ENCODE measurements at regions not wholly inside any gene's neighbourhood (a gene's known extent, or its start where the extent isn't known, plus 50 kb on each side); places are given as distances from the start of the nearest gene placed in this dataset.
"Not testable (repeated sequence)": the region's sequence is repeated elsewhere in the genome, so short reads cannot be mapped to it uniquely, and the experiment has no call there.

DNA sequence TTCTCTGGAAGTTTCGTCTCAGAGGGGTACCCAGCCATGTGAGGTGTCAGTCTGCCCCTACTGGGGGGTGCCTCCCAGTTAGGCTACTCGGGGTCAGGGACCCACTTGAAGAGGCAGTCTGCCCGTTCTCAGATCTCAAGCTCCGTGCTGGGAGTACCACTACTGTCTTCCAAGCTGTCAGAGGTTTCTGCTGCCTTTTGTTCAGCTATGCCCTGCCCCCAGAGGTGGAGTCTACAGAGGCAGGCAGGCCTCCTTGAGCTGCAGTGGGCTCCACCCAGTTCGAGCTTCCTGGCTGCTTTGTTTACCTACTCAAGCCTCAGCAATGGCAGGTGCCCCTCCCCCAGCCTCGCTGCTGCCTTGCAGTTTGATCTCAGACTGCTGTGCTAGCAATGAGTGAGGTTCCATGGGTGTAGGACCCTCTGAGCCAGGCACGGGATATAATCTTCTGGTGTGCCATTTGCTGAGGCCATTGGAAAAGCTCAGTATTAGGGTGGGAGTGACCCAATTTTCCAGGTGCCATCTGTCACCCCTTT lies 71.0 kb upstream of the SH3GLB1 start:
- not testable (repeated sequence) for DNase-seq

GRCh38 chr1:86633921-86634320 lies 70.5 kb upstream of the SH3GLB1 start:
- peak; percentile 69 for DNase-seq

- no peak for DNase-seq
These were observed 67.5 kb upstream of the SH3GLB1 start for GRCh38 chr1:86636898-86637297.

GRCh38 chr1:86640161-86640670 lies 64.2 kb upstream of the SH3GLB1 start:
- DNase-seq: no peak

DNA sequence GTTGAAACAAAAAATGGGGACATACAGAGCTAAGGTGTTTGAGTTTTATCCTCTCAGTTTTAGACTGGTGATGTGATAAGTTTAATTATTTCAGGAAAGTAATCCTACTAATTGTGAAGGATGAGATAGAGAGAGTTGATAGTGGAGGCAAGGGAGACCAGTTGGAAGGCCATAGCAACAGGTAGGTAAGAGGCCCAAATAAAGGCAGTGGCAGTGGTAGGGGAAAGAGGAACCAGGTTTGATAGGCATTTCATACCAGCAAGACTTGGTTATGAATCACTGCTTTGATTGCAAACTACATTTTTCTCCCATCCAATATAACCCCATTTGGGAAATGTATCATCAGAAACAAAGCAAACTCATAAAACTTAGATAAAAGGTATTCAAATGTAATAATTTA lies 63.1 kb upstream of the SH3GLB1 start:
- DNase-seq: no peak

DNA sequence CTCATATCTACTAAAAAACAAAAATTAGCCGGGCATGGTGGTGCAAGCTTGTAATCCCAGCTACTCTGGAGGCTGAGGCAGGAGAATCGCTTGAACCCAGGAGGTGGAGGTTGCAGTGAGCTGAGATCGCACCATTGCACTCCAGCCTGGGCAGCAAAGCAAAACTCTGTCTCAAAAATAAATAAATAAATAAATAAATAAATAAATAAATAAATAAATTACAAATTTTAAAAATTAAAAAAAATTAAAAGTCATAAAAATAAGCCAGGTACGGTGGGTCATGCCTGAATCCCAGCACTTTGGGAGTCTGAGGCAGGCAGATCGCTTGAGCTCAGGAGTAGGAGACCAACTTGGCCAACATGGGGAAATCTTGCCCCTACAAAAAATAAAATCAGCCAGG lies 59.7 kb upstream of the SH3GLB1 start:
- not testable (repeated sequence) for DNase-seq

- no peak for DNase-seq
These were observed 58.5 kb upstream of the SH3GLB1 start for GRCh38 chr1:86645851-86646250.

DNA sequence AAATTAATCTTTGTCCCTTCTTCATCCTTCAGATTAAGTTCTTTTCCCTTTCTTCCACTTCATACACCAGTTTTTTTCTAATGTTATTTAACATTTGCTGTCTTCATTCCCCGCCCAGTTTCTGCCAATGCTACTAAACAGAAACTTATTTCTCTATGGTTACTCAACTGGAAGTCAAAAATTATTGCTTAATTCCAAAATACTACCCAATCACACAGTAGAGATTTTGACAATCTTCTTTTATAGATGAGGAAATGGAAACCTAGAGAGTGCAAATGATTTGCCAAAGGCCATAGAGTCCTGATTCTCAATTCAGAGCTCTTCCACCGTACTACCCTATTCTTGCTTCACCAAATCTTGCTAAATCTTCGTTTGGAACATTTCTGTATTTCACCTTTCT lies 58.1 kb upstream of the SH3GLB1 start:
- no peak for DNase-seq

DNA sequence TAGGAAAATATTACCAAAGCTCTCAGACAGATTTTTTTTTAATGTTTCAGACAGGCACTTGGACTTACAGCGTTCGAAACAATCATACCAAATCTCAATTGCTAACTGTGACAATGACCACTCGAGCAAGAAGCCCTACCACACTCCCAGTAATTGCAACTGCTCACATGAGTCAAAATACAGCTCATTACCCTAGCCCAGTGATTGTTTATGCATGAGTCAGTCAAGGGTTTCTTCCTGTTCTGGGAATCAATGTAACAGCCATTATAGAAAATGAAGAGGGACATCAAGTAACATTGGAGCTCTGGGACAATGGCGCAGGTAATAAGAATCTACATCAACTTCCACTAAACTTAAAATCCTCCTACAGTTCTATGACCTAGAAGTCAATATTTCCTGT lies 56.1 kb upstream of the SH3GLB1 start:
- DNase-seq: no peak

- no peak for DNase-seq
These were observed 54.8 kb upstream of the SH3GLB1 start for GRCh38 chr1:86649618-86650017.

GRCh38 chr1:86650065-86650464 lies 54.3 kb upstream of the SH3GLB1 start:
- DNase-seq: no peak

All from NCI-H1048 (cell line).